NB4 (cell line): ENCODE measurements at regions not wholly inside any gene's neighbourhood (a gene's known extent, or its start where the extent isn't known, plus 50 kb on each side); places are given as distances from the start of the nearest gene placed in this dataset.

Experiments used
- DNase-seq: peaks from one replicate; pipeline ENCODE4 v3.0.0; 2010; ENCODE audit warnings: low read depth
- H3K4me3 ChIP-seq: one replicate; pipeline ENCODE4 v1.5.1; 2011; ENCODE audit warnings: mild to moderate bottlenecking, low read depth, low read length, moderate library complexity
- CTCF ChIP-seq: IDR thresholded peaks from one replicate; pipeline ENCODE4 v1.5.1; 2012; ENCODE audit warnings: low read depth, low read length
- MAX ChIP-seq: IDR thresholded peaks from 2 replicates; pipeline ENCODE4 v1.6.1; 2011; ENCODE audit warnings: low read depth, low read length
- MYC ChIP-seq: IDR thresholded peaks from 2 replicates; pipeline ENCODE4 v1.6.1; 2011; ENCODE audit warnings: low read depth, low read length
- POLR2A ChIP-seq: IDR thresholded peaks from 2 replicates; pipeline ENCODE4 v1.6.1; 2011; ENCODE audit warnings: mild to moderate bottlenecking; ENCODE audit not compliant: insufficient read length; ENCODE audit errors: extremely low read depth

GRCh38 chr14:38070061-38070588 is 137.6 kb upstream of the SSTR1 start:
- H3K4me3 ChIP-seq = no peak overlapping the region
- DNase-seq = no peak
- TF ChIP-seq POLR2A (no peak), MAX (no peak), MYC (no peak), CTCF (no peak)

- no peak for DNase-seq
- TF ChIP-seq POLR2A (no peak), MYC (no peak), MAX (no peak), CTCF (no peak)
These were observed 134.1 kb upstream of the SSTR1 start for GRCh38 chr14:38073641-38074040.

GRCh38 chr14:38074081-38074480 is 133.6 kb upstream of the SSTR1 start:
- no peak for DNase-seq
- TF ChIP-seq MYC = no peak
- no peak for TF ChIP-seq CTCF
- TF ChIP-seq MAX = no peak
- TF ChIP-seq POLR2A = no peak
- H3K4me3 ChIP-seq = no peak overlapping the region

More at GRCh38 chr14:38073641-38074040, 134.1 kb upstream of the SSTR1 start:
- H3K4me3 ChIP-seq = no peak overlapping the region

- no peak for DNase-seq
- no peak for TF ChIP-seq CTCF
- TF ChIP-seq MYC = no peak
- no peak for TF ChIP-seq MAX
- no peak for TF ChIP-seq POLR2A
- no peak overlapping the region for H3K4me3 ChIP-seq
These were observed 132.9 kb upstream of the SSTR1 start for GRCh38 chr14:38074754-38075153.

GRCh38 chr14:38078393-38078792 is 129.3 kb upstream of the SSTR1 start:
- no peak overlapping the region for H3K4me3 ChIP-seq
- no peak for DNase-seq
- no peak for TF ChIP-seq MYC
- no peak for TF ChIP-seq MAX
- TF ChIP-seq CTCF = no peak
- TF ChIP-seq POLR2A = no peak
